AML-193 (cell line): ENCODE measurements at regions not wholly inside any gene's neighbourhood (a gene's known extent, or its start where the extent isn't known, plus 50 kb on each side); places are given as distances from the start of the nearest gene placed in this dataset.
"Not testable (repeated sequence)": the region's sequence is repeated elsewhere in the genome, so short reads cannot be mapped to it uniquely, and the experiment has no call there.

Experiments
- DNase-seq, 2 experiments: peaks; one replicate each; lab custom pipeline; 2025; lab: John Stamatoyannopoulos, UW

GRCh38 chr20:53664121-53664520, 70.5 kb upstream of the ZNF217 start:
- DNase-seq = no peak

- DNase-seq = not testable (repeated sequence)
Observed at GRCh38 chr20:53663521-53663920, 69.9 kb upstream of the ZNF217 start.

- no peak for DNase-seq
Observed at GRCh38 chr20:53662595-53662994, 69.0 kb upstream of the ZNF217 start.

GRCh38 chr20:53660947-53661381, 67.3 kb upstream of the ZNF217 start:
- DNase-seq = no peak

GRCh38 chr20:53660078-53660909, 66.7 kb upstream of the ZNF217 start:
- no peak for DNase-seq

- DNase-seq = no peak
Observed at GRCh38 chr20:53658973-53659372, 65.3 kb upstream of the ZNF217 start.

- DNase-seq = no peak
Observed at GRCh38 chr20:53658322-53658721, 64.7 kb upstream of the ZNF217 start.

- DNase-seq = no peak
Observed at GRCh38 chr20:53657732-53658131, 64.1 kb upstream of the ZNF217 start.

- DNase-seq = no peak
Observed at GRCh38 chr20:53657279-53657678, 63.6 kb upstream of the ZNF217 start.

GRCh38 chr20:53656293-53657202, 62.9 kb upstream of the ZNF217 start:
- peak; percentile 25 to 55 for DNase-seq

GRCh38 chr20:53655625-53656292, 62.1 kb upstream of the ZNF217 start:
- DNase-seq = no peak

GRCh38 chr20:53654932-53655624, 61.4 kb upstream of the ZNF217 start:
- peak; percentile 34 to 43 for DNase-seq

- DNase-seq = not testable (repeated sequence)
Observed at GRCh38 chr20:53654521-53654920, 60.9 kb upstream of the ZNF217 start.

GRCh38 chr20:53652859-53653517, 59.3 kb upstream of the ZNF217 start:
- DNase-seq = no peak

GRCh38 chr20:53652090-53652858, 58.6 kb upstream of the ZNF217 start:
- DNase-seq = peak; percentile 19 to 45

- DNase-seq = not testable (repeated sequence)
Observed at GRCh38 chr20:53649493-53649892, 55.9 kb upstream of the ZNF217 start.

GRCh38 chr20:53647286-53647821, 53.7 kb upstream of the ZNF217 start:
- DNase-seq = no peak

- DNase-seq = no peak
Observed at GRCh38 chr20:53646550-53646949, 52.9 kb upstream of the ZNF217 start.

GRCh38 chr20:53645582-53645897, 51.9 kb upstream of the ZNF217 start:
- no peak for DNase-seq

GRCh38 chr20:53644108-53644507, 50.5 kb upstream of the ZNF217 start:
- not testable (repeated sequence) for DNase-seq
